Tongue (tissue), 1 donor: ENCODE measurements at regions not wholly inside any gene's neighbourhood (a gene's known extent, or its start where the extent isn't known, plus 50 kb on each side); places are given as distances from the start of the nearest gene placed in this dataset.
"Not testable (repeated sequence)": the region's sequence is repeated elsewhere in the genome, so short reads cannot be mapped to it uniquely, and the experiment has no call there.

Experiments
- DNase-seq: peaks from one replicate; pipeline ENCODE4 v3.0.0-alpha.2; 2015

DNA sequence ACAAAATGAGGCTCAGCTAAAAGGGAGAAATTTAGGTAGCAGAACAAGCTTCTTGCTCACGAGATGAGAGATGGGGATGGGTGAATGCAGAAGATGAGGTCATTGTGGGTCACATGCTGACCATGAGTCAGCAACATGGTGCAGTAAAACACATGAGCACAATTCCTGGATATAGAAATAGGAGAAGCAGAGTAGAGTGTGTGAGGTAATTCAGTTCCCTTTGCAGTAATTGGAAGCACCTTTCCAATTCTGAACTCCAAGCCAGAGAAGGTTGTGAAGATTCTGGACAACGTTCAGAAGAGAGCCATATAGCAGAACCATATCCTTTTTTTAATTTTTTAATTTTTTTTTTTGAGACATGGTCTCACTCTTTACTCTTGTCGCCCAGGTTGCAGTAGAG, 62.0 kb upstream of the LMNTD1 start:
- peak; percentile 21 for DNase-seq

GRCh38 chr12:25616286-25616685, 63.2 kb upstream of the LMNTD1 start:
- DNase-seq, result no peak

DNA sequence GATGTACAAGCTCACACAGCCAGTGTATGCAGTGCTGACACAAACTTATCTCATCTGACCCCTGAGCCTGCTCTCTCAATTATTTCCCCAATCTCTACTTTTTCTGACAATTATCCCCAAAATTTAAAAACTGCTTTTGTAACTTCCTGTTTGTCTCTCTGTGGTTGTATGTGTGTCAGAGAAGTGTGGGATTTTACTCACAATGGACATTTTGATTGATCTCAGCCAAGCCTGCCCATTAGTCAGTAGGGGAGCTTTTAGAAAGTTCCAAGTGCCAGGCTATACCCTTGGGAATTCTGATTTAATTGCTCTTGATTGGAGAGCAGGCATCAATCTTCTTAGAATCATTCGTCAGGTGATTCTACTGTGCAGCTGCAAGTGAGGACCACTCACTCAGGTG, 64.9 kb upstream of the LMNTD1 start:
- DNase-seq, result no peak

GRCh38 chr12:25623816-25624215, 70.7 kb upstream of the LMNTD1 start:
- no peak for DNase-seq

GRCh38 chr12:25625146-25625545, 72.1 kb upstream of the LMNTD1 start:
- no peak for DNase-seq

GRCh38 chr12:25629341-25629740, 76.3 kb upstream of the LMNTD1 start:
- DNase-seq, result no peak

- not testable (repeated sequence) for DNase-seq
These were observed 77.8 kb upstream of the LMNTD1 start for GRCh38 chr12:25630735-25631515.

GRCh38 chr12:25633149-25633548, 80.1 kb upstream of the LMNTD1 start:
- not testable (repeated sequence) for DNase-seq

GRCh38 chr12:25637752-25638151, 84.7 kb upstream of the LMNTD1 start:
- DNase-seq, result no peak

DNA sequence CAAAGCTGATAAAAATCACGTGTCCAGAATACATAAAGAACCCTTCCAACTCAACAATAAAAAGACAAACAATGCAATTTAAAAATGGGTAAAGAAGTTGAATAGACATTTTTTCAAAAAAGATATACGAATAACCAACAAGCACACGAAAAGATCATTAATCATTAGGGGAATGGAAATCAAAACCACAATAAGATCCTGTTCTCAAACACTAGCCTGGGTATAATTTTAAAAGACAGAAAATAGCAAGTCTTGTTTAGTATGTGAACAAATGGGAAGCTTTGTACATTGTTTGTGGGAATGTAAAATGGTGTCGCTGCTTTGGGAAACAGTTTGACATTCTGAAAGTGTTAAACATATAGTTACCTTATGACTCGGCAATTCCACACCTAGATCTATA, 86.3 kb upstream of the LMNTD1 start:
- DNase-seq, result no peak

GRCh38 chr12:25644979-25645378, 91.9 kb upstream of the LMNTD1 start:
- DNase-seq, result no peak

DNA sequence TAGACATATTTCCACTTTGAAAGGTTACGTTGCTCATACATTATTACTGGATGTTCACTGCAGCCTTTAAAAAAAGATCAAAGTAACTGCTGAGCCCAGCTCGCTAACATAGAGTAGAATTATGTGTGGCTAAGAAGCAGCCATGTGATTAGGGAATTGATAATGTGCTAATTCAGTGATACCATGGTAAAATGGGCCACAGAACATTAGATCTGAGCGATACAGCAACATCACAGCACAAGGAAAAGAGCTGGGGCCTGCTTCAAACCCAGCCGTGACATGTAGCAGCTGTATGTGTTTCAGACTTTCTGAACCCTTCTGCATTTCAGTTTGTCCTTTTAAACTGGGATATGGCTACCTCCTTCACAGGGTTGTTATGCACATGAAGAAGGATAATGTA, 92.3 kb upstream of the LMNTD1 start:
- no peak for DNase-seq

- DNase-seq, result no peak
These were observed 98.8 kb upstream of the LMNTD1 start for GRCh38 chr12:25651931-25652330.

DNA sequence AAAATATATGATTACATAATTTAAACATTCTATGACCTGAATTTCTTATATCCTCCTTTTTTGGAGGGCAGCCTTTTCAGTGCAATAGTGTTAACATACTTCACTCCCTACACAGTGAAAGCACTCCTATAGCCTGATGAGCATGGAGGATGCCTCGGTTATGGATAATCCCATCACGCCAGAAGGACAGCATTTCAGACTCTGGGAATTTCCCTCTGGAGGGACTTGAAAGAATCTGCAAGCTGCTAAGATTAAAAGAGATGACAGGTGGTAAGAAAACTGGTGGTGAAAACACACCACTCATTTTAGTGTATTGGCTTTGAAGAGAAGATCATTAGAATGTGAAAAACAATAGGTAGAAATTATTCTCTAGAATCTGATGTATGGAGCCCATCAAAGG, 99.3 kb upstream of the LMNTD1 start:
- no peak for DNase-seq

GRCh38 chr12:25653487-25654175, 100.5 kb upstream of the LMNTD1 start:
- DNase-seq, result peak; percentile 19

- no peak for DNase-seq
These were observed 102.6 kb upstream of the LMNTD1 start for GRCh38 chr12:25655702-25656101.

DNA sequence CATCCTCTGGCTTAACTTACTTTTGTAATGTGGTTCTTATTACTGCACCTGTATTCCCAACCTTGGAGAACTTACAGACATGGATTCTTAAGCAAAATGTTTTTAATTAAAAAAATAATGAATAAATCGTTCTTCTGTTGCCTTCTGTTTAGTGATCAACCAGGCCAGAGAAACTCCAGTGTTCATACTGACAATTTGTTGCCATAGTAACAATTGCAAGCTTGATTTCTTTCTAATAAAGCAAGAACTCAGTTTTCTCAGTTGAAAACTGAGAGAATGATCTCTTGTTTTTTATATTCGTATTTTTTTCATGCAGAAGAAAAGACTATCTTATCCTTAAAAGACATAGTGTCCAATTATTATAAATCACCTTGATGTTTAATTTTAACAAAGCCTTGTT, 106.5 kb upstream of the LMNTD1 start:
- DNase-seq, result peak; percentile 16

DNA sequence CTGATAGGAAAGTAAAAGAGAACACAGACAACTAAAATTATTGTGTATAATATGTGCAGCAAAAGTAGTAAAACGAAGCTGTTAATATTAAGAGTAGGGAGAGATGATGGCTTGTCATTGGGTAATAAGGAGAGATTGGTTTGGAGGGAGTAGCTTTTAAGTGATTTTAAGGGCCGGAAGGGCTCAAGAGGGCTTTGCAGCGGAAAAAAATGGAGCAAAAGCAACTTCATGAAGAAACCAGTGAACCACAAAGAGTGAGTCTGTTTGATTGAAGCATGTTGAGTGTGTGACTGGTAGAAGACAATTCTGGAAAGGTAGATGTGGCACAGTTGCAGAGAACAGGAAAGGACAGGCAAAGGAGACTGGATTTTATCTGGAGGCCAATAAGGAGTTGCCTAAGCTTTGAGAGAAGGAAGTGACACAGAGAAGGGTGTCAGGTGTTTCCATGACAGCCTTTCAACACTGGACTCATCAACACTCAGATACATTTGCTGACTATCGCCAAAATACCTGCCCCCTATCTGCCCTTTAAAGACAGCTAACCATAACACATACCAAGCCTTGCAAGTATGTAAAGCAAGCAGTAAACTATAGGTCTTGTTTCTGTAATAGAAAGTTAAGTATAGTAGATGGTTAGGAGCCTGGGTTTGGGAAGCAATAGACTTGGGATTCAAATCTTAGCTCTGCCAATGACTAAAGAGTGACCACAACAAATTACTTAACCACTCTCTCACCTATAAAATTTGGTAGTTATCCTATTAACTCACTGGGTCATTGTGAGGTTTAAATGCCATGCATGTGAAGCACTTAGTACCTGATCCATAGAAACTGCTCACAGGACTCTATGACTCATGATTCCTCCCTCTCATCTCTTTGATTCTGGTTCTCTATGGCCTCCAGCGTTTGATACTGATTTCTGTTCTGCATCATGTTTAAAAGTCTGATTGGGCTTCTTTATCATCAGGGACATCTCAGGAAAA, 117.3 kb upstream of the LMNTD1 start:
- no peak for DNase-seq

DNA sequence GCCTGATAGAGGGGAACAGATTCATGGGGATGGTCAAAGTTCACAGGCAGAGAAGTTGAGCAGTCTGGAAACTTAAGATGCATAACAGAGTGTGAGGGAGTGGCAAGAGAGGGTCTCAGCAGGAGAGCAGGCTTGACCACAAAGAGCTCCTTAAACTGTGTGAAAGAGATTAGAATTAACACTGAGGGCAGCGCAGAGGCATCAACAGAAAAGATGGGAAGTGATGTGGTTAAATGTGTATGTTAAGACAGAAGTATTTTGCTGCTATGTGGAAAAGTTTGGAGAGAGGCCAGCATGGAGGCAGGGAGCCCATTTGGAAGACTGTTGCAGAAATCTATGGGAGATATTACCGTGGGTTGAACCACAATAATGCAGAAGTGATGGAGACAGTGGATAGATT, 122.7 kb upstream of the LMNTD1 start:
- DNase-seq, result no peak

DNA sequence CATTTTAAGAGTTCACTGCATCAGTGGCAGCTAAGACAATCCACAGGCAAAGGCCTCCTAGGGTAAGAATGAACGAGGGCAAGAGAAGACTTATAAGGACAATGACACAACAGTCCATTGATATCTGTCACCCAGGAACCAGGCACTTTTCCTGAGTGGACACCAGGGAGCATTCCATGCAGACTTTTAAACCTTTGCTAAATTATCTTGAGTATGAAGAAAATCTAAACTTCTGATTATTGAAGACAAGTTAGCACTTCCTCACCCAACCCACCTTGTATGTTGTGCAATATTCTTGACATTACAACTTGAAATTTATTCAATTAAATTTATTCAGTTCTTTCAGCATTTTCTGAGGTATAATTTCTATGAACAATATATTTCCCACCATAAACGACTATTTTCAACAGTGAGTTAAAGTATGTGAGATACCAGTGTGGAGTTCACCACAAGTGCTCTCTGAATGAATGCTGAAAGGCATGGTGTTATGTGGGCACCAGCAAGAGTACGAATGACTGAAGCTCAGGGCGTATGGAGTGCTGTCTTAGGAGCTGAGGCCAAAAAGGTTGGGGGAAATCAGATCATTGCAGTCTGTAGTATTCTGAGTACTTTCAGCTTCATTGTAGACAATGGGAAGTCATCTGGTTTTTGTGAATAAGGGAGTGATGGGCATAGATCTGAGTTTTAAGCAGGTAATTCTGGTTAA, 124.3 kb upstream of the LMNTD1 start:
- DNase-seq, result no peak

DNA sequence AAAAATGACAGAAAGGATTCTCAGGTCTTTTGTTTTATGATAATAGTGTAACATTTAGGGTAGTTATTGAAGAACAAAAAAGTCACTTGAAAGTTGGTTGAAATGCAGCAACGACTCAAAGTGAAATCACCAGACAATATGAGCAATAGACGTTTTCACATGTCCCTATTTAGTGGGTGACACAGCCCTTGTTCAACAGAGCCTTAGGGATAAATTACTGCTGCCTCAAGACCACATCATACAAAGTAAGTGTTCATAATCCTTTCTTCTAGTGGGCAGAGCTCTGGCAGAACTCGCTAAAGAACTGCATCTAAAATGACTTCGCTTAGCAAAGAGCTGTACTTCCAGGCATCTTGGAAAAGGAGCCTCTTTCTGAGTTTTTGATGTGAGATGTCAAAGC, 128.5 kb upstream of the LMNTD1 start:
- no peak for DNase-seq

- DNase-seq, result no peak
These were observed 129.3 kb upstream of the LMNTD1 start for GRCh38 chr12:25682421-25682820.
